ENCODE measurements at regions not wholly inside any gene's neighbourhood (a gene's known extent, or its start where the extent isn't known, plus 50 kb on each side); places are given as distances from the start of the nearest gene placed in this dataset.

- TF ChIP-seq, protein P1, sequence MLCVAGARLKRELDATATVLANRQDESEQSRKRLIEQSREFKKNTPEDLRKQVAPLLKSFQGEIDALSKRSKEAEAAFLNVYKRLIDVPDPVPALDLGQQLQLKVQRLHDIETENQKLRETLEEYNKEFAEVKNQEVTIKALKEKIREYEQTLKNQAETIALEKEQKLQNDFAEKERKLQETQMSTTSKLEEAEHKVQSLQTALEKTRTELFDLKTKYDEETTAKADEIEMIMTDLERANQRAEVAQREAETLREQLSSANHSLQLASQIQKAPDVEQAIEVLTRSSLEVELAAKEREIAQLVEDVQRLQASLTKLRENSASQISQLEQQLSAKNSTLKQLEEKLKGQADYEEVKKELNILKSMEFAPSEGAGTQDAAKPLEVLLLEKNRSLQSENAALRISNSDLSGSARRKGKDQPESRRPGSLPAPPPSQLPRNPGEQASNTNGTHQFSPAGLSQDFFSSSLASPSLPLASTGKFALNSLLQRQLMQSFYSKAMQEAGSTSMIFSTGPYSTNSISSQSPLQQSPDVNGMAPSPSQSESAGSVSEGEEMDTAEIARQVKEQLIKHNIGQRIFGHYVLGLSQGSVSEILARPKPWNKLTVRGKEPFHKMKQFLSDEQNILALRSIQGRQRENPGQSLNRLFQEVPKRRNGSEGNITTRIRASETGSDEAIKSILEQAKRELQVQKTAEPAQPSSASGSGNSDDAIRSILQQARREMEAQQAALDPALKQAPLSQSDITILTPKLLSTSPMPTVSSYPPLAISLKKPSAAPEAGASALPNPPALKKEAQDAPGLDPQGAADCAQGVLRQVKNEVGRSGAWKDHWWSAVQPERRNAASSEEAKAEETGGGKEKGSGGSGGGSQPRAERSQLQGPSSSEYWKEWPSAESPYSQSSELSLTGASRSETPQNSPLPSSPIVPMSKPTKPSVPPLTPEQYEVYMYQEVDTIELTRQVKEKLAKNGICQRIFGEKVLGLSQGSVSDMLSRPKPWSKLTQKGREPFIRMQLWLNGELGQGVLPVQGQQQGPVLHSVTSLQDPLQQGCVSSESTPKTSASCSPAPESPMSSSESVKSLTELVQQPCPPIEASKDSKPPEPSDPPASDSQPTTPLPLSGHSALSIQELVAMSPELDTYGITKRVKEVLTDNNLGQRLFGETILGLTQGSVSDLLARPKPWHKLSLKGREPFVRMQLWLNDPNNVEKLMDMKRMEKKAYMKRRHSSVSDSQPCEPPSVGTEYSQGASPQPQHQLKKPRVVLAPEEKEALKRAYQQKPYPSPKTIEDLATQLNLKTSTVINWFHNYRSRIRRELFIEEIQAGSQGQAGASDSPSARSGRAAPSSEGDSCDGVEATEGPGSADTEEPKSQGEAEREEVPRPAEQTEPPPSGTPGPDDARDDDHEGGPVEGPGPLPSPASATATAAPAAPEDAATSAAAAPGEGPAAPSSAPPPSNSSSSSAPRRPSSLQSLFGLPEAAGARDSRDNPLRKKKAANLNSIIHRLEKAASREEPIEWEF (IDR thresholded peaks at IDR 0.05; ENCODE audit: insufficient replicate concordance, low read depth, low read length) = no peak
- TF ChIP-seq IRF3 (IDR thresholded peaks at IDR 0.05) (no peak), YY1 (IDR thresholded peaks at IDR 0.05; ENCODE audit: low read depth, low read length) (no peak)
These were observed 239.1 kb downstream of the OMA1 start (continued) for GRCh38 chr1:58307431-58307830.

GRCh38 chr1:58305622-58306021 lies 240.9 kb downstream of the OMA1 start:
- RAD21 ChIA-PET (ENCODE audit: unreplicated experiment) = no interaction called here

More at GRCh38 chr1:58305622-58306021, 240.9 kb downstream of the OMA1 start:
- in situ Hi-C loops (cut with MboI) = no loop called here
- H3K4me3 ChIP-seq = no peak overlapping the region
- no peaks in the 10 kb centered on the region for H3K79me2 ChIP-seq (ENCODE audit: control insufficient read depth, insufficient read depth, low read length)
- no peak for FAIRE-seq
- no peaks in the 10 kb centered on the region for H4K20me1 ChIP-seq (ENCODE audit: control insufficient read depth, insufficient read depth)
- H3K27me3 ChIP-seq (replicated peaks in 1 of 2; ENCODE audit: control insufficient read depth in 2 of 2, insufficient read depth in 2 of 2, low read length in 1 of 2) = no peaks in the 10 kb centered on the region
- H2AFZ ChIP-seq (ENCODE audit: control insufficient read depth, low read depth, low read length) = no peak overlapping the region
- intact Hi-C loops (cut with micrococcal nuclease; ENCODE audit: unreplicated experiment) = no loop called here
- H3K9ac ChIP-seq (ENCODE audit: control insufficient read depth, insufficient read depth, low read length) = no peak overlapping the region
- no peak overlapping the region for H3K4me2 ChIP-seq (ENCODE audit: control insufficient read depth, insufficient read depth)
- no peaks in the 10 kb centered on the region for H3K36me3 ChIP-seq (ENCODE audit: control insufficient read depth in 2 of 2, insufficient read depth in 2 of 2, low read length in 1 of 2)
- CTCF ChIA-PET = no interaction called here
- TF ChIP-seq MEF2A (IDR thresholded peaks at IDR 0.05; ENCODE audit: insufficient read depth, low read depth, low read length) (no peak), EED (IDR thresholded peaks at IDR 0.05; ENCODE audit: low read depth) (no peak), ZNF687 (IDR thresholded peaks at IDR 0.05) (no peak), SUZ12 (IDR thresholded peaks at IDR 0.05; ENCODE audit: unreplicated experiment) (no peak)
- POLR2A ChIA-PET = no interaction called here
- SMC1A ChIA-PET (ENCODE audit: uncharacterized antibody, unreplicated experiment) = no interaction called here
- DNase-seq (ENCODE audit: low read depth, low spot score) = no peak
- no peak overlapping the region for H3K27ac ChIP-seq (ENCODE audit: control insufficient read depth, insufficient read depth)
- no peak for ATAC-seq
- no TSS peak for BruUV-seq (replicated peaks)
- H3K9me3 ChIP-seq (replicated peaks; ENCODE audit: control insufficient read depth, insufficient read depth, low read length) = no peaks in the 10 kb centered on the region
- H3K4me1 ChIP-seq (ENCODE audit: control insufficient read depth, insufficient read depth, low read length) = no peaks in the 10 kb centered on the region
- WGBS (ENCODE audit: insufficient coverage, insufficient replicate concordance, low lambda C conversion rate, missing lambda C conversion rate) = 0% methylated on average over 1 of the region's 1 CpG

Data from GM12878 (cell line).